Esophagus muscularis mucosa (tissue), 3 donors: ENCODE measurements at regions not wholly inside any gene's neighbourhood (a gene's known extent, or its start where the extent isn't known, plus 50 kb on each side); places are given as distances from the start of the nearest gene placed in this dataset.

Experiments
- POLR2A ChIP-seq: fragments of 450-650 bp; IDR thresholded peaks from one replicate; pipeline ENCODE4 v1.6.1; 2017; ENCODE audit warnings: antibody characterized with exemption, moderate library complexity, mild to moderate bottlenecking, low read depth
- POLR2AphosphoS5 ChIP-seq, 2 donors: sonication (generic); formaldehyde crosslinking; IDR thresholded peaks; one replicate each; pipeline ENCODE4 v1.6.1; 2017; ENCODE audit warnings: antibody characterized with exemption in 2 of 2
- TF ChIP-seq, protein P1 (sequence below), 3 experiments: fragments of 200-600 bp in 2 of 3; fragments of 450-650 bp in 1 of 3; sonication (generic) in 2 of 3; IDR thresholded peaks; one replicate each; pipeline ENCODE4 v1.5.1; 2017 to 2019; ENCODE audit warnings: antibody characterized with exemption in 3 of 3, mild to moderate bottlenecking in 2 of 3, moderate library complexity in 1 of 3

DNA sequence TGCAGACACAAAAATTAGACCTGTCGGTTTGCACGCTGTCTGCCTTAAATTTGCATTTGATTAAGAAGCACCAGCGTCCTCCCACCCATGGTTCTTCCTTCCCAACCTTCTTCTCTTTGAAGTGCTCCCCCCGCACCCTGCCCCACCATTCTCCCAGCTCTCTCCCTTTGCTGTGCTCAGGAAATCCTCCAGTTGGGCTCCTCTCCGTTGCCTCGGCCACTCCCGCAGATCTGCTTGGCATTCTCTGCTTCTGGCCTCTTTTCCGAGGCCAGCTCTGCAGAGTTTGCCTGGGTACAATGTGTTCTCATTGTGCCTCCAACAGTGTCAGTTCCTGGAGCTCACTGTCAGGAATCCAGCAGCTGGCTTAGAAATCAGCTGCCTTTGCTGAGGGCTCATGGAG lies 126.1 kb downstream of the NAV1 start:
- no peak for TF ChIP-seq POLR2A
- TF ChIP-seq, protein P1, sequence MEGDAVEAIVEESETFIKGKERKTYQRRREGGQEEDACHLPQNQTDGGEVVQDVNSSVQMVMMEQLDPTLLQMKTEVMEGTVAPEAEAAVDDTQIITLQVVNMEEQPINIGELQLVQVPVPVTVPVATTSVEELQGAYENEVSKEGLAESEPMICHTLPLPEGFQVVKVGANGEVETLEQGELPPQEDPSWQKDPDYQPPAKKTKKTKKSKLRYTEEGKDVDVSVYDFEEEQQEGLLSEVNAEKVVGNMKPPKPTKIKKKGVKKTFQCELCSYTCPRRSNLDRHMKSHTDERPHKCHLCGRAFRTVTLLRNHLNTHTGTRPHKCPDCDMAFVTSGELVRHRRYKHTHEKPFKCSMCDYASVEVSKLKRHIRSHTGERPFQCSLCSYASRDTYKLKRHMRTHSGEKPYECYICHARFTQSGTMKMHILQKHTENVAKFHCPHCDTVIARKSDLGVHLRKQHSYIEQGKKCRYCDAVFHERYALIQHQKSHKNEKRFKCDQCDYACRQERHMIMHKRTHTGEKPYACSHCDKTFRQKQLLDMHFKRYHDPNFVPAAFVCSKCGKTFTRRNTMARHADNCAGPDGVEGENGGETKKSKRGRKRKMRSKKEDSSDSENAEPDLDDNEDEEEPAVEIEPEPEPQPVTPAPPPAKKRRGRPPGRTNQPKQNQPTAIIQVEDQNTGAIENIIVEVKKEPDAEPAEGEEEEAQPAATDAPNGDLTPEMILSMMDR (IDR thresholded peaks at IDR 0.05), result no peak
- TF ChIP-seq POLR2AphosphoS5 (IDR thresholded peaks at IDR 0.05), result no peak
